AG04449 (cell line): ENCODE measurements at regions not wholly inside any gene's neighbourhood (a gene's known extent, or its start where the extent isn't known, plus 50 kb on each side); places are given as distances from the start of the nearest gene placed in this dataset.

ENCODE experiments used
- CTCF ChIA-PET: fragments of 350-600 bp; formaldehyde crosslinking; extraction: SDS; loops from one replicate; lab custom pipeline; 2021; ENCODE audit warnings: antibody characterized with exemption; lab: Yijun Ruan, JAX
- POLR2A ChIA-PET: fragments of 400-600, 350-600 bp; formaldehyde crosslinking; extraction: SDS; loops from one replicate; lab custom pipeline; 2020; ENCODE audit warnings: antibody characterized with exemption, inconsistent platforms; lab: Yijun Ruan, JAX
- DNase-seq: peaks from one replicate; pipeline ENCODE4 v3.0.0-alpha.2; 2010; ENCODE audit warnings: low read depth, low spot score
- H3K4me3 ChIP-seq: 2 replicates; pipeline ENCODE4 v1.5.1; 2011; ENCODE audit warnings: low read depth, mild to moderate bottlenecking, control low read depth, low read length
- CTCF ChIP-seq: IDR thresholded peaks from one replicate; pipeline ENCODE4 v1.5.1; 2011; ENCODE audit warnings: mild to moderate bottlenecking, moderate library complexity, low read length, control low read depth, inconsistent platforms; ENCODE audit not compliant: insufficient read depth; ENCODE audit errors: missing control alignments

GRCh38 chr5:165370794-165371193, 1865.4 kb downstream of the MAT2B start:
- TF ChIP-seq CTCF = no peak
- ChIA-PET CTCF (no interaction called here), POLR2A (no interaction called here)
- no peak for DNase-seq
- no peak overlapping the region for H3K4me3 ChIP-seq

- no peak for TF ChIP-seq CTCF
- H3K4me3 ChIP-seq = no peak overlapping the region
- ChIA-PET POLR2A (no interaction called here), CTCF (no interaction called here)
- no peak for DNase-seq
These were observed 1869.8 kb downstream of the MAT2B start for GRCh38 chr5:165375201-165375600.

GRCh38 chr5:165393839-165394238, 1888.4 kb downstream of the MAT2B start:
- TF ChIP-seq CTCF = no peak
- ChIA-PET CTCF (no interaction called here), POLR2A (no interaction called here)
- DNase-seq = no peak
- no peak overlapping the region for H3K4me3 ChIP-seq

- no peak for TF ChIP-seq CTCF
- POLR2A ChIA-PET = no interaction called here
- no peak for DNase-seq
These were observed 1892.1 kb downstream of the MAT2B start for GRCh38 chr5:165397516-165397915.

GRCh38 chr5:165400086-165400485, 1894.7 kb downstream of the MAT2B start:
- DNase-seq = no peak
- no peak for TF ChIP-seq CTCF
- no peak overlapping the region for H3K4me3 ChIP-seq
- CTCF ChIA-PET = no interaction called here
- POLR2A ChIA-PET = no interaction called here

More at GRCh38 chr5:165397516-165397915, 1892.1 kb downstream of the MAT2B start:
- CTCF ChIA-PET = no interaction called here
- no peak overlapping the region for H3K4me3 ChIP-seq

- POLR2A ChIA-PET = no interaction called here
- CTCF ChIA-PET = no interaction called here
- no peak for DNase-seq
- no peak for TF ChIP-seq CTCF
- H3K4me3 ChIP-seq = no peak overlapping the region
These were observed 1899.5 kb downstream of the MAT2B start for GRCh38 chr5:165404917-165405316.
